K562 (cell line): ENCODE measurements at regions not wholly inside any gene's neighbourhood (a gene's known extent, or its start where the extent isn't known, plus 50 kb on each side); places are given as distances from the start of the nearest gene placed in this dataset.

Experiments
- CREB1 ChIP-seq, 2 experiments: sonication (generic) in 1 of 2; formaldehyde crosslinking in 1 of 2; IDR thresholded peaks; 2 replicates each; pipeline versions ENCODE4 v1.6.1 to v1.8.0; 2012 to 2022; ENCODE audit warnings: inconsistent platforms in 1 of 2, mild to moderate bottlenecking in 1 of 2, missing genetic modification reagents in 1 of 2, moderate library complexity in 1 of 2
- CXXC5 ChIP-seq: fragments of 250-450 bp; sonication (Bioruptor Pico); IDR thresholded peaks from 2 replicates; pipeline ENCODE4 v1.8.0; 2022; ENCODE audit warnings: inconsistent platforms, mild to moderate bottlenecking, moderate library complexity
- ERF ChIP-seq: fragments of 450-650 bp; formaldehyde crosslinking; IDR thresholded peaks from 2 replicates; pipeline ENCODE4 v1.4.0; 2020; ENCODE audit warnings: mild to moderate bottlenecking, mixed read lengths
- MCM2 ChIP-seq: fragments of 450-650 bp; IDR thresholded peaks from 2 replicates; pipeline ENCODE4 v1.6.1; 2017; ENCODE audit warnings: low read depth, mild to moderate bottlenecking
- MTA1 ChIP-seq: fragments of 450-650 bp; IDR thresholded peaks from 2 replicates; pipeline ENCODE4 v1.6.1; 2017; ENCODE audit warnings: borderline replicate concordance
- ZNF347 ChIP-seq: fragments of 450-650 bp; formaldehyde crosslinking; IDR thresholded peaks from 2 replicates; pipeline ENCODE4 v1.4.0; 2020; ENCODE audit warnings: low read depth, mild to moderate bottlenecking, moderate library complexity
- TF ChIP-seq, protein P1 (sequence below): fragments of 200-400 bp; formaldehyde crosslinking; IDR thresholded peaks from 2 replicates; pipeline ENCODE4 v1.6.1; 2017; ENCODE audit warnings: mild to moderate bottlenecking, low read depth, low read length, moderate library complexity
- TF ChIP-seq, protein P2 (sequence below), 2 experiments: fragments of 450-650 bp; formaldehyde crosslinking in 1 of 2; IDR thresholded peaks; 2 replicates each; pipeline versions ENCODE4 v1.4.0 to v1.6.1; 2014 to 2020; ENCODE audit warnings: mild to moderate bottlenecking in 2 of 2, borderline replicate concordance in 1 of 2, low read depth in 1 of 2
- TF ChIP-seq, protein P3 (sequence below): fragments of 450-650 bp; IDR thresholded peaks from 2 replicates; pipeline ENCODE4 v1.6.1; 2014; ENCODE audit warnings: low read depth, mild to moderate bottlenecking, moderate library complexity, borderline replicate concordance
- TF ChIP-seq, protein P4 (sequence below), 3 experiments: IDR thresholded peaks in 2 of 3; conservative IDR thresholded peaks in 1 of 3; 2 replicates each; pipeline ENCODE4 v1.5.1; 2011 to 2012; ENCODE audit warnings: low read length in 3 of 3, mild to moderate bottlenecking in 3 of 3, control low read depth in 2 of 3, improper control_type of control experiment in 1 of 3, inconsistent platforms in 1 of 3, low read depth in 1 of 3, mixed read lengths in 1 of 3, moderate library complexity in 1 of 3; ENCODE audit not compliant: insufficient read depth in 2 of 3
- TF ChIP-seq, protein P5 (sequence below): sonication (generic); IDR thresholded peaks from 2 replicates; pipeline ENCODE4 v1.6.1; 2016

DNA sequence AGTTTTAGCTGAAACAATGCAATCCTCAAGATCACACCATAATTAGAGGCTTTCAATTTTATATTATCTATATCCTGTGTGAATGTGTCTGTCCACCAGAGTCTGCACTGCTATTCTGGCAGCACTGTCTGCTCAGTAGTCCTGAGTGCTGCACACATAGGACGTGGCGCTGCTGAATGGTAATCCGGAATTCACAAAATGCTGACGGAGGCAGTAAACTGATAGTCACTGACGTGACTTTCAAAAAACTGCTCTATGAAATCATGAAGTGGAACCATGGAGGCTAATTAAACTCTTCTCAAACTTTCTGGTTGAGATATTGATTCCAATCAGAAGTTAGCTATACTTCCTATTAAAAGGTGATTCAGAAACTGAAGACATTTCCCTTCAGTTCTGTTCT, 190.8 kb upstream of the NOX3 start (continued):
- TF ChIP-seq, protein P1, sequence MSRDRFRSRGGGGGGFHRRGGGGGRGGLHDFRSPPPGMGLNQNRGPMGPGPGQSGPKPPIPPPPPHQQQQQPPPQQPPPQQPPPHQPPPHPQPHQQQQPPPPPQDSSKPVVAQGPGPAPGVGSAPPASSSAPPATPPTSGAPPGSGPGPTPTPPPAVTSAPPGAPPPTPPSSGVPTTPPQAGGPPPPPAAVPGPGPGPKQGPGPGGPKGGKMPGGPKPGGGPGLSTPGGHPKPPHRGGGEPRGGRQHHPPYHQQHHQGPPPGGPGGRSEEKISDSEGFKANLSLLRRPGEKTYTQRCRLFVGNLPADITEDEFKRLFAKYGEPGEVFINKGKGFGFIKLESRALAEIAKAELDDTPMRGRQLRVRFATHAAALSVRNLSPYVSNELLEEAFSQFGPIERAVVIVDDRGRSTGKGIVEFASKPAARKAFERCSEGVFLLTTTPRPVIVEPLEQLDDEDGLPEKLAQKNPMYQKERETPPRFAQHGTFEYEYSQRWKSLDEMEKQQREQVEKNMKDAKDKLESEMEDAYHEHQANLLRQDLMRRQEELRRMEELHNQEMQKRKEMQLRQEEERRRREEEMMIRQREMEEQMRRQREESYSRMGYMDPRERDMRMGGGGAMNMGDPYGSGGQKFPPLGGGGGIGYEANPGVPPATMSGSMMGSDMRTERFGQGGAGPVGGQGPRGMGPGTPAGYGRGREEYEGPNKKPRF, result no peak
- TF ChIP-seq ZNF347 (CRISPR knock-in tag) (no peak), ERF (CRISPR knock-in tag) (no peak), MTA1 (no peak), CREB1 (IDR thresholded peaks at IDR 0.05) (peak; percentile 58), CREB1 (CRISPR knock-in tag; IDR thresholded peaks at IDR 0.05) (no peak), MCM2 (no peak), CXXC5 (CRISPR knock-in tag) (0 out of 2 replicates have a peak, but pooled peaks have one; percentile 15)
- TF ChIP-seq, protein P2, sequence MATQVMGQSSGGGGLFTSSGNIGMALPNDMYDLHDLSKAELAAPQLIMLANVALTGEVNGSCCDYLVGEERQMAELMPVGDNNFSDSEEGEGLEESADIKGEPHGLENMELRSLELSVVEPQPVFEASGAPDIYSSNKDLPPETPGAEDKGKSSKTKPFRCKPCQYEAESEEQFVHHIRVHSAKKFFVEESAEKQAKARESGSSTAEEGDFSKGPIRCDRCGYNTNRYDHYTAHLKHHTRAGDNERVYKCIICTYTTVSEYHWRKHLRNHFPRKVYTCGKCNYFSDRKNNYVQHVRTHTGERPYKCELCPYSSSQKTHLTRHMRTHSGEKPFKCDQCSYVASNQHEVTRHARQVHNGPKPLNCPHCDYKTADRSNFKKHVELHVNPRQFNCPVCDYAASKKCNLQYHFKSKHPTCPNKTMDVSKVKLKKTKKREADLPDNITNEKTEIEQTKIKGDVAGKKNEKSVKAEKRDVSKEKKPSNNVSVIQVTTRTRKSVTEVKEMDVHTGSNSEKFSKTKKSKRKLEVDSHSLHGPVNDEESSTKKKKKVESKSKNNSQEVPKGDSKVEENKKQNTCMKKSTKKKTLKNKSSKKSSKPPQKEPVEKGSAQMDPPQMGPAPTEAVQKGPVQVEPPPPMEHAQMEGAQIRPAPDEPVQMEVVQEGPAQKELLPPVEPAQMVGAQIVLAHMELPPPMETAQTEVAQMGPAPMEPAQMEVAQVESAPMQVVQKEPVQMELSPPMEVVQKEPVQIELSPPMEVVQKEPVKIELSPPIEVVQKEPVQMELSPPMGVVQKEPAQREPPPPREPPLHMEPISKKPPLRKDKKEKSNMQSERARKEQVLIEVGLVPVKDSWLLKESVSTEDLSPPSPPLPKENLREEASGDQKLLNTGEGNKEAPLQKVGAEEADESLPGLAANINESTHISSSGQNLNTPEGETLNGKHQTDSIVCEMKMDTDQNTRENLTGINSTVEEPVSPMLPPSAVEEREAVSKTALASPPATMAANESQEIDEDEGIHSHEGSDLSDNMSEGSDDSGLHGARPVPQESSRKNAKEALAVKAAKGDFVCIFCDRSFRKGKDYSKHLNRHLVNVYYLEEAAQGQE (IDR thresholded peaks at IDR 0.05; ENCODE audit: borderline replicate concordance), result no peak
- TF ChIP-seq, protein P2 (CRISPR knock-in tag; IDR thresholded peaks at IDR 0.05; ENCODE audit: low read depth), result no peak
- TF ChIP-seq, protein P3, sequence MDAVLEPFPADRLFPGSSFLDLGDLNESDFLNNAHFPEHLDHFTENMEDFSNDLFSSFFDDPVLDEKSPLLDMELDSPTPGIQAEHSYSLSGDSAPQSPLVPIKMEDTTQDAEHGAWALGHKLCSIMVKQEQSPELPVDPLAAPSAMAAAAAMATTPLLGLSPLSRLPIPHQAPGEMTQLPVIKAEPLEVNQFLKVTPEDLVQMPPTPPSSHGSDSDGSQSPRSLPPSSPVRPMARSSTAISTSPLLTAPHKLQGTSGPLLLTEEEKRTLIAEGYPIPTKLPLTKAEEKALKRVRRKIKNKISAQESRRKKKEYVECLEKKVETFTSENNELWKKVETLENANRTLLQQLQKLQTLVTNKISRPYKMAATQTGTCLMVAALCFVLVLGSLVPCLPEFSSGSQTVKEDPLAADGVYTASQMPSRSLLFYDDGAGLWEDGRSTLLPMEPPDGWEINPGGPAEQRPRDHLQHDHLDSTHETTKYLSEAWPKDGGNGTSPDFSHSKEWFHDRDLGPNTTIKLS, result peak; percentile 38; the same call in 1 of the 2 replicates
- TF ChIP-seq, protein P4, sequence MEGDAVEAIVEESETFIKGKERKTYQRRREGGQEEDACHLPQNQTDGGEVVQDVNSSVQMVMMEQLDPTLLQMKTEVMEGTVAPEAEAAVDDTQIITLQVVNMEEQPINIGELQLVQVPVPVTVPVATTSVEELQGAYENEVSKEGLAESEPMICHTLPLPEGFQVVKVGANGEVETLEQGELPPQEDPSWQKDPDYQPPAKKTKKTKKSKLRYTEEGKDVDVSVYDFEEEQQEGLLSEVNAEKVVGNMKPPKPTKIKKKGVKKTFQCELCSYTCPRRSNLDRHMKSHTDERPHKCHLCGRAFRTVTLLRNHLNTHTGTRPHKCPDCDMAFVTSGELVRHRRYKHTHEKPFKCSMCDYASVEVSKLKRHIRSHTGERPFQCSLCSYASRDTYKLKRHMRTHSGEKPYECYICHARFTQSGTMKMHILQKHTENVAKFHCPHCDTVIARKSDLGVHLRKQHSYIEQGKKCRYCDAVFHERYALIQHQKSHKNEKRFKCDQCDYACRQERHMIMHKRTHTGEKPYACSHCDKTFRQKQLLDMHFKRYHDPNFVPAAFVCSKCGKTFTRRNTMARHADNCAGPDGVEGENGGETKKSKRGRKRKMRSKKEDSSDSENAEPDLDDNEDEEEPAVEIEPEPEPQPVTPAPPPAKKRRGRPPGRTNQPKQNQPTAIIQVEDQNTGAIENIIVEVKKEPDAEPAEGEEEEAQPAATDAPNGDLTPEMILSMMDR (IDR thresholded peaks at IDR 0.05 in 2 of 3, conservative IDR thresholded peaks at IDR 0.05 in 1 of 3; ENCODE audit: insufficient read depth in 2 of 3, low read depth in 1 of 3, low read length in 3 of 3), result no peak
- TF ChIP-seq, protein P5, sequence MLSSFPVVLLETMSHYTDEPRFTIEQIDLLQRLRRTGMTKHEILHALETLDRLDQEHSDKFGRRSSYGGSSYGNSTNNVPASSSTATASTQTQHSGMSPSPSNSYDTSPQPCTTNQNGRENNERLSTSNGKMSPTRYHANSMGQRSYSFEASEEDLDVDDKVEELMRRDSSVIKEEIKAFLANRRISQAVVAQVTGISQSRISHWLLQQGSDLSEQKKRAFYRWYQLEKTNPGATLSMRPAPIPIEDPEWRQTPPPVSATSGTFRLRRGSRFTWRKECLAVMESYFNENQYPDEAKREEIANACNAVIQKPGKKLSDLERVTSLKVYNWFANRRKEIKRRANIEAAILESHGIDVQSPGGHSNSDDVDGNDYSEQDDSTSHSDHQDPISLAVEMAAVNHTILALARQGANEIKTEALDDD, result no peak
